ENCODE measurements at regions not wholly inside any gene's neighbourhood (a gene's known extent, or its start where the extent isn't known, plus 50 kb on each side); places are given as distances from the start of the nearest gene placed in this dataset.
"Not testable (repeated sequence)": the region's sequence is repeated elsewhere in the genome, so short reads cannot be mapped to it uniquely, and the experiment has no call there.

GRCh38 chr12:127830730-127831129, 436.2 kb upstream of the TMEM132C start:
- POLR2A ChIA-PET: no interaction called here
- Histone ChIP-seq H3K4me3 (ENCODE audit: low read depth, low read length) (no peak overlapping the region), H3K27me3 (ENCODE audit: control insufficient read depth, insufficient read depth, low read length) (no peaks in the 10 kb centered on the region), H3K36me3 (ENCODE audit: control insufficient read depth, insufficient read depth, low read length) (no peaks in the 10 kb centered on the region)
- TF ChIP-seq, protein P1, sequence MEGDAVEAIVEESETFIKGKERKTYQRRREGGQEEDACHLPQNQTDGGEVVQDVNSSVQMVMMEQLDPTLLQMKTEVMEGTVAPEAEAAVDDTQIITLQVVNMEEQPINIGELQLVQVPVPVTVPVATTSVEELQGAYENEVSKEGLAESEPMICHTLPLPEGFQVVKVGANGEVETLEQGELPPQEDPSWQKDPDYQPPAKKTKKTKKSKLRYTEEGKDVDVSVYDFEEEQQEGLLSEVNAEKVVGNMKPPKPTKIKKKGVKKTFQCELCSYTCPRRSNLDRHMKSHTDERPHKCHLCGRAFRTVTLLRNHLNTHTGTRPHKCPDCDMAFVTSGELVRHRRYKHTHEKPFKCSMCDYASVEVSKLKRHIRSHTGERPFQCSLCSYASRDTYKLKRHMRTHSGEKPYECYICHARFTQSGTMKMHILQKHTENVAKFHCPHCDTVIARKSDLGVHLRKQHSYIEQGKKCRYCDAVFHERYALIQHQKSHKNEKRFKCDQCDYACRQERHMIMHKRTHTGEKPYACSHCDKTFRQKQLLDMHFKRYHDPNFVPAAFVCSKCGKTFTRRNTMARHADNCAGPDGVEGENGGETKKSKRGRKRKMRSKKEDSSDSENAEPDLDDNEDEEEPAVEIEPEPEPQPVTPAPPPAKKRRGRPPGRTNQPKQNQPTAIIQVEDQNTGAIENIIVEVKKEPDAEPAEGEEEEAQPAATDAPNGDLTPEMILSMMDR (IDR thresholded peaks at IDR 0.05; ENCODE audit: insufficient read depth, low read depth, low read length): no peak
- no peak for DNase-seq (ENCODE audit: low read depth)
- CTCF ChIA-PET: no interaction called here

DNA sequence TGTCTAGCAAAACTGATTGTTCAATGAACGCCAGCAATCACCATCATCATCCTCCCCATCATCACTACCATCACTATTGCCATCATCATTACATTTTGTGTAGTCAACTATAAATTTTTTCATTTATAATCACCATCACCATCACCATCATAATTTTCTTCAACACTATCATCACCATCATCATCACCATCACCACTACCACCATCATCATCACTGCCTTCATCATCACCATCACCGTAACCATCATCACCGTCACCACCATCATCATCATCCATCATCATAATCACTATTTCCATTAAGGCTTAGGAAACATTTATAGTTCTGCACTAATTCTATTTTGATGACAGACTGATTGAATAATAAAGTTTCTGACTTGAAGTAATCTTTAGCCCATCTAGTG, 434.8 kb upstream of the TMEM132C start:
- no peak for DNase-seq (ENCODE audit: low read depth)
- no peaks in the 10 kb centered on the region for H3K36me3 ChIP-seq (ENCODE audit: control insufficient read depth, insufficient read depth, low read length)
- no peaks in the 10 kb centered on the region for H3K27me3 ChIP-seq (ENCODE audit: control insufficient read depth, insufficient read depth, low read length)
- TF ChIP-seq, protein P1 (IDR thresholded peaks at IDR 0.05; ENCODE audit: insufficient read depth, low read depth, low read length): no peak
- POLR2A ChIA-PET: no interaction called here
- H3K4me3 ChIP-seq (ENCODE audit: low read depth, low read length): no peak overlapping the region
- CTCF ChIA-PET: no interaction called here

- H3K27me3 ChIP-seq (ENCODE audit: control insufficient read depth, insufficient read depth, low read length); DNase-seq (ENCODE audit: low read depth); H3K4me3 ChIP-seq (ENCODE audit: low read depth, low read length); POLR2A ChIA-PET; H3K36me3 ChIP-seq (ENCODE audit: control insufficient read depth, insufficient read depth, low read length): not testable (repeated sequence)
- CTCF ChIA-PET: interaction anchor here (0.7 kb wide), 1 partner anchor 15 kb away, joined by 3 read pairs; no protein-coding TSS in a partner anchor
These were observed 430.2 kb upstream of the TMEM132C start for GRCh38 chr12:127836802-127837201.

DNA sequence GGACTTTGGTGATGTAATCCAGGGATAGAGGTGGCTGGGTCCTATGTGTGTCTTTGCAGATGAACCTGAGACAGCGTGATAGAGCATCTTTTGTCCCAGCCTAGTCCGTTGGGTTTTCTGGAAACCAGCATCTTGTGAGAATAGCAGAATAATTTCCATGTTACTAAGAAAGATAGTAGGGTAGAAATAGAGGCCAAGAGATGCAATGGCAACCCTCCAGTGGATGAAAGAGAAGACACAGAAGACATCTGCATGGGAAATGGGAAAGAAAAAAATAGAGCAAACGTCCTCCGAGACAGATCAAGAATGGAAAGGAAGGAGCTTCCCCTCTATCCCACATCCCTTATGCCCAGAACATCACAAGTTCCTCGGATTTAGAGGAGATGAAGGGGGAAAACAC, 409.3 kb upstream of the TMEM132C start:
- no peak for DNase-seq (ENCODE audit: low read depth)
- H3K36me3 ChIP-seq (ENCODE audit: control insufficient read depth, insufficient read depth, low read length): no peaks in the 10 kb centered on the region
- CTCF ChIA-PET: no interaction called here
- POLR2A ChIA-PET: no interaction called here
- H3K4me3 ChIP-seq (ENCODE audit: low read depth, low read length): no peak overlapping the region
- no peaks in the 10 kb centered on the region for H3K27me3 ChIP-seq (ENCODE audit: control insufficient read depth, insufficient read depth, low read length)
- TF ChIP-seq, protein P1 (IDR thresholded peaks at IDR 0.05; ENCODE audit: insufficient read depth, low read depth, low read length): no peak

- DNase-seq (ENCODE audit: low read depth): no peak
- CTCF ChIA-PET: no interaction called here
- Histone ChIP-seq H3K36me3 (ENCODE audit: control insufficient read depth, insufficient read depth, low read length) (no peaks in the 10 kb centered on the region), H3K4me3 (ENCODE audit: low read depth, low read length) (no peak overlapping the region), H3K27me3 (ENCODE audit: control insufficient read depth, insufficient read depth, low read length) (no peaks in the 10 kb centered on the region)
- TF ChIP-seq, protein P1 (IDR thresholded peaks at IDR 0.05; ENCODE audit: insufficient read depth, low read depth, low read length): no peak
- POLR2A ChIA-PET: no interaction called here
These were observed 406.4 kb upstream of the TMEM132C start for GRCh38 chr12:127860536-127860935.

DNA sequence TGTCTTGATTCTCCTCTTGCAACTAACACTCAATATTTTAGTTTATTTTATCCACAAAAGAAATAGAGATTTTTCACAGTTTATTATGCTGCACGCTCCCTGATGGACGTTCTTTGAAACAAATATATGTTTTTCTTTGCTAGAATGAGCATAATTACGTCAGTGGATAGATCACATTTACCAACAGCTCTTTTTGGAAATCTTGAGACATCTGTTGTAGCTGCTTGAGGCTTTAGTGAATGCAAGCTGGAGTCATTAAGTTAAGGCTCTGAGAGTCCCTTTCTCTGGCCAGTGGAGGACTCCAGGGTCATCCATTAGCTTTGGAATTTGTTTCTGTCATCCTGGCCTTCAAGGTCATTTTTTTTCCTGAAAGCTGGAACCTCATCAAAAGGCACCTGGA, 405.6 kb upstream of the TMEM132C start:
- no peak for DNase-seq (ENCODE audit: low read depth)
- CTCF ChIA-PET: no interaction called here
- Histone ChIP-seq H3K36me3 (ENCODE audit: control insufficient read depth, insufficient read depth, low read length) (no peaks in the 10 kb centered on the region), H3K4me3 (ENCODE audit: low read depth, low read length) (no peak overlapping the region), H3K27me3 (ENCODE audit: control insufficient read depth, insufficient read depth, low read length) (no peaks in the 10 kb centered on the region)
- POLR2A ChIA-PET: no interaction called here
- TF ChIP-seq, protein P1 (IDR thresholded peaks at IDR 0.05; ENCODE audit: insufficient read depth, low read depth, low read length): no peak
